SH-SY5Y (cell line): ENCODE measurements at regions not wholly inside any gene's neighbourhood (a gene's known extent, or its start where the extent isn't known, plus 50 kb on each side); places are given as distances from the start of the nearest gene placed in this dataset.

Experiments
- GATA2 ChIP-seq: IDR thresholded peaks from 2 replicates; pipeline ENCODE4 v1.6.1; 2011; ENCODE audit warnings: mild to moderate bottlenecking, low read depth, low read length
- GATA3 ChIP-seq: IDR thresholded peaks from 2 replicates; pipeline ENCODE4 v1.6.1; 2011; ENCODE audit warnings: low read depth, mild to moderate bottlenecking, low read length, moderate library complexity

DNA sequence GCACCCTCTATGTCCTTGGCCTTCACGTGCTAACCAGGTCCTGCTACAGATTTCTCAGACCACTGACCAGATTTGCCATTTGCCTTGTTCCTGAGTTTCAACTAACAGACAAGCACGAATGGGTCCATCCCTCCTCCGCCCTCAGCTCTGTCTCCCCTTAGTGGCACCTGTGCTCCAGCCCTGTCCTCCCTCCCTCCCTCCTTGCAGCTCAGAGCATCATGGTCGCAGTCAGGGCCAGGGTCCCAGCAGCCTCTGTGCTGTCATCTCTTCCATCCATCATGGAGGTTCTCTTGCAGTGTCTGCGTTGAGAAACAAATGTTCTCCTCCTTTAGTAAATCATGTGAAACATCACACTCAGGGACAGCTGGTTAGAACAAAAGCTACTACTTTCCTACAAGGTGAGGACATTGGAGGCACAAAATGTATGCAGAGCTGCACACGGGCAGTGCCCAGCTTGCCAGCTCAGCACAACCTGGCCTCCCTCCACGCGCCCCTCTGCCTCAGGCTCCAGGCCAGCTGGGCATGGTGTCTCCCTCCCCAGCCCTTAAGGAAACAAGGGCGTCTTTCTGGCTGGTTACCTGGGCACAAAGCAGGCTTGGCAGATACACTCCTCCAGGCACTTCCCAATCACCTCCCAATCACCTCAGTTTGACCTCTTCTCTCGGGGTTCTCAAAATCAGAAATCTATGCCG, 79.5 kb upstream of the ATP6AP2 start:
- TF ChIP-seq GATA2 (no peak), GATA3 (no peak)

DNA sequence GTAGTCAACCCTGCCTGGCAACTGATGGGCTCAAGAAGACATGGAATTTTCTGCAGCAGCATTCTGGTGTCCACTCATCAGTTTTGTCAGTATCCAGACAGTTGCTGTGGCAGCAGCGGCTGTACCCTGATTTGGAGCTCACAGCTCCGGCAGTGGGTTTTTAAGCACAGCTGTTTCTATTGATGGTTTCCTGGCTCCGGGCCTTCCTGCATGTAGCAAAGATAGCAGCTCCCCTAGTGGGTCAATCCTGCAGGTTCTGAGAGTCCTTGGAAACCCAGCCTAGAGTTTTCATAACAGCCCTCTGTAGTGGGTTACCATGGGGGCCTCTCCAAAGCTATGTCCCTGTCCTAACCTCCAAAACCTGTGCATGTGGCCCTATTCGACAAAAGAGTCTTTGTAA, 84.0 kb upstream of the ATP6AP2 start:
- TF ChIP-seq GATA3 (no peak), GATA2 (no peak)

DNA sequence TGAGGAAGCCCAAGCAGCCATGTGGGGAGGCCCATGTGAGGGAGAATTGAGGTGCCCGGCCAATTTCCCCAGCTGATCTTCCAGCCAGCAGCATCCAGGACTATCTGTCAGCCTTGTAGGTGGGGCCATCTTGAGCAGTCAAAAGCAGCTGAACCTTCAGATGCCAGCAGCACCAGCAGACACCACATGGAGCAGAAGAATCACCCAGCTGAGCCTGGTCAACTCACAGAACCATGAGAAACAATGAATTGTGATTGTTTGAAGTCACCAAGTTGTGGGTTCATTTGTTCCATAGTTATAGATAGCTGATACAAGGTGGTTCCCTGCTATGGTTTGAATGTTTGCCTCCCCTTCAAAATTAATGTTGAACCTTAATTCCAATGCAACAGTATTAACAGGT, 85.1 kb upstream of the ATP6AP2 start:
- TF ChIP-seq GATA2 (no peak), GATA3 (no peak)

DNA sequence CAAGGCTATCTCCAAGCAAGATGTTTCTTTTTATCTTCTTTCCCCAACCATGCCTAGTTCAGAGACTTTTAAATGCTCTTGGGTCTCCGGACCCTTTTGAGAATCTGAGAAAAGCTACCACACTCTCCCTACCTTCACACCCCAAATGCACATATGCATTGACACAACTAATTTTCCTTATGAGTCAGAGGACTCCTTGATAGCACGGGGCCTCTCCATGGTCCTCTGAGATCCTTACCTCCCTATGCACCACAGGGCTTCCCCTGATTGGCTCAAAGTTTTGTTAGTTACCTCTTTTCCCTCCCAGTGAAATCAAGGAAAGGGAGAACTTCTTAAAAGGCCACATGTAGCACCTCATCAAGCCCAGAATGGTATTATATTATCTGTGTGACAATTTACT, 86.8 kb upstream of the ATP6AP2 start:
- no peak for TF ChIP-seq GATA3

DNA sequence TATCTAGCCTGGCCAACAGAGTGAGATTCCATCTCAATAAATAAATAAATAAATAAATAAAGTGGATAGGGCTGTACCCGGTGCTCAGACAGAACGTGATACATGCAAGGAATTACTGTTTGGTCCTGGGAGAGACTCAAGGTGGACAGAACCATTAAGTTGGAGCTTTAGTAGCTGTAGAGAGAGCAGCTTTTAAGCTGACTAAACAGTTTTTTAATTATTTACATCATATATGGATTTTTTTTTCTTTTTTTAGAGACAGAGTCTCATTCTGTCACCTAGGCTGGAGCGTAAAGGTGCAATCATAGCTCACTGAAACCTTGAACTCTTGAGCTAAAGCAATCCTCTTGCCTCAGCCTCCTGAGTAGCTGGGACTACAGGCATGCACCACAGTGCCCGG, 92.5 kb upstream of the ATP6AP2 start:
- no peak for TF ChIP-seq GATA3
- TF ChIP-seq GATA2 = no peak

DNA sequence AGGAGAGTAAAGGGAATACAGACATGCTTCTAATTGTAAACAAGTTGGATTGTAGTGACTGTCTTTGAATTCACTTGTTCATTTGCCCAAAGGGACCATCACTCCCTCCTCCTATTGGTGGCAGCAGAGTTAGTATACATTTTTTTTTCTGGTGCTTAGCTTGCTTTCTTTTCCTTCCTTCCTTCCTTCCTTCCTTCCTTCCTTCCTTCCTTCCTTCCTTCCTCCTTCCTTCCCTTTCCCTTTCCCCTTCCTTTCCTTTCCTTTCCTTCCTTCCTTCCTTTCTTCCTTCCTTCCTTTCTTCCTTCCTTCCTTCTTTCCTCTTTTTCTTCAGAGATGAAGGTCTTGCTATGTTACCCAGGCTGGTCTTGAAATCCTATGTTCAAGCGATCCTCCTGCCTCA, 94.8 kb upstream of the ATP6AP2 start:
- TF ChIP-seq GATA2 (no peak), GATA3 (no peak)

DNA sequence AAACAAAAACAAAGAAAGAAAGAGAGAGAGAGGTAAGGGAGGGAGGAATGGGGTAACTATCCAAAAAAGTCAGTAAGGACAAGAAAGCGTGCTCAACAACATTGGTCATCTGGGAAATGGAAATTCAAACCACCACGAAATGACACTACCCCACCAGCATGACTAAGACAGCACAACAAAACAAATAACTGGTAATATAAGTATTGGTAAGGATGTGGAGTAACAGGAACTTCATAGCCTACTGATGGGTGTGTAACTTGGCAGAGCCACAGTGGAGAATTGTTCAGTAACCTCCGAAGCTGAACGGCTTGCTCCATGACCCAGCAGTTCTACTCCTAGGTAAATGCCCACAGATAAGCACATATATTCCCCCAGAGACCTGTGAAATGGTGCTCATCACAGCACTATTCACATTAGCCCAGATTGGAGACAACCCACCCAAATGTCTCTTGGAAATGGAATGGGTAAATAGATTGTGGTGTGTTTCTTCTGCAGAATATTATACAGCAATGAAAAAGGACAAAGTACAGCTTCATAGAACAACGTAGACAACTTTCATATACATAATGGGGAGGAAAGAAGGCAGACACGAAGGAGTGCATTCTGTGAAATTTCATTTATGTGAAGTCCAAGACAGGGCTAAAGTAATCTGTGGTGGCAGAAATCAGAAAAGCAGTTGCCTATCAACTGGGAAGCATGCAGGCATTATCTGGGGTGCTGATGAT, 95.5 kb upstream of the ATP6AP2 start:
- no peak for TF ChIP-seq GATA2
- no peak for TF ChIP-seq GATA3

DNA sequence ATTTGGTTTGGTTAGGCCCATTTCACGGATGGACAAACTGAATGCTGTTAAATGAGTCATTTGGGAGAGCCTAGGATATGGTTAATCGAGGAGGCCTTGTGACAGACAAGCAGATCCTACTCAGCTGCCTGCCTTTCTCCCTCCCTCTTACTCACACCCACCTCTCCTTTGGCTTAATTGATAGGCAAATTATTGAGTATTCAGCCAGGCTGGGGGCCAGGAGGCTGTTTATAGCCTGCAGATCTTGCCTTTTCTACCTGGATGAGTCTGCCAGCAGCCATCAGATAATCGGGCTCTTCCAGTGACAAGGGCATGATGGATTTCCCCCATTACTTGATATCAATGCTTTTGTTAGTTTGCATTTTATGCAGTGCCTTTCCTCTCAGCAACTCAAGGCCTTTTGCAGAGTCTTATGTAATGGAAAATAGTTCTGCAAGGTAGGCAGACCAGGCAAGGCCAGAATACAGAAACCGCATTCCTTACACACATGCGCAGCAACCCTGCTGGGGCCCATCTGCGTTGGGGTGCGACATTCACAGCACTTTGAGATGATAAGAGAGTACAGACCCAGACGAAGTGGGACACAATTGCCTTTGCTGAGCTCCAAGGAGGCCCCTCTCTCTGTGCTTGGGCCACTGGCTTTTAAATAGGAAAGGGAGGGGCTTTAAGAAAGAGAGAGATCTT, 96.2 kb upstream of the ATP6AP2 start:
- TF ChIP-seq GATA2 = no peak
- TF ChIP-seq GATA3 = no peak

DNA sequence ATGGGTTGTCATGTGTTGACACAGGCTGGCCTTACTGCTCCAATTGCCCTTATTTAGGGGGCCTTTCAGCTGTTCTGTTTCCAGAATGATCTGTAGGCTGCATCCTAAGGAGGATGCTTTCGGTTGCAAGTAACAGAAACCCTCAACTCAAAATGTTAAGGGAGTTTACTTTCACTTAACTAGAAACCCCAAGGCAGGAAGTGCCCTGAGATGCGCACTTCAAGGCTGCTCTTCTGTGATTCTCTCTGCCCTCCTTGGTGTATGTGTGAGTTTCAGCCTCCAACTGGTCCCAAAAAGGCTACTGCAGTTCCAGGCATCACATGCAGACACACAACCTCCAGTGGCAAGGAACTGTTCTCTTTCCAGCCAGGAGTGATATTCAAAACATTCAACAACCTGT, 97.3 kb upstream of the ATP6AP2 start:
- TF ChIP-seq GATA3 (no peak), GATA2 (no peak)

DNA sequence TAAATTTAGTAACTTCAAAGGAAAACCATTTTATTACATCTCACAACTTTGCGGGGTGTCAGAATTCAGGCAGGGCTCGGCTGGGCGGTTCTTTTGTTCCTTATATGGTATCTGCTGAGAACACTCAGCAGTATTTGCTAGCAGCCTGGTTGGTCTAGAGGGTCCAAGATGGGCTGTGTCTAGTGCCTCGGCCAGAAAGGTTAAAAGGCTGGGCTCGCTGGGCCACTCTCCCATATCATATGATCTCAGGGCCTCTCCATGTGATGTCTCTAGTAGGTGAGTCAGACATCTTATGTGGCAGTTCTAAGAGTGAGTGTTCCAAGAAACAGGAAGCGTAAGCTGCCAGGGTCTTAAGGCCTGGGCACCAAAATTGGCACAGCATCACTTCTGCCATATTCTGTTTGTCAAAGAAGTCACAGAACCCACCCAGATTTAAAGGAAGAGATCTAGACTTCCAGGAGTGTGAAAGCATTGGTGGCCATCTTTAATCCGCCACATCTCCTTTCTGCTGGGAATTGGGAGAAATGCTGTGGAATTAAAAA, 100.9 kb upstream of the ATP6AP2 start:
- TF ChIP-seq GATA3 = no peak

DNA sequence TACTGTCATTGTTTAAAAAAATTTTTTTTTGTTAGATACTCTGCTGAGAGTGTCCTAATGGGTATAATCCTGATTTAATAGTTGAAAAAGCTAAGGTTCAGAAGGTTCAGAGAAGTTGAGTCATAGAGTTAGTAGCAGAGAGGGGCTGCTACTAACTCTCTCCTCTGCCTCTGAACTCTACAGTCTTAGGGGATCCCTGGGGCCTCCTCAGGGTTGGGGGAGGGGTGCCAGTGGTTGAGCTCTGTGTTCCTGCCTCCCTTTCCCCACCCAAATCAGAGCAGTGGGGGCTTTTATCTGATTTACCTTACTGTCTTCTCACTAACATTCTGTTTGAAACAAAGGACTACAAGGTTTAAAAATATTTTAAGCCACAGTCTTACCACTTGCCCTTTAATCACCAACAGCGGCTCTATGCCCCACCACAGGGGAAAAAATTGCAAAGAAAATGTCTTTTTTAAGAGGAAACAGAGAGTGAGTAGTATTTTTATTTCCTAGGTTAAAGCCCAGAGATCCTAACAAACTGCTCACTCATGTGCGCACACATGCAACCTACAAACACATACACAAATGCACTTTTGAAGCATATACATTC, 102.2 kb upstream of the ATP6AP2 start:
- TF ChIP-seq GATA2 = no peak
- no peak for TF ChIP-seq GATA3

DNA sequence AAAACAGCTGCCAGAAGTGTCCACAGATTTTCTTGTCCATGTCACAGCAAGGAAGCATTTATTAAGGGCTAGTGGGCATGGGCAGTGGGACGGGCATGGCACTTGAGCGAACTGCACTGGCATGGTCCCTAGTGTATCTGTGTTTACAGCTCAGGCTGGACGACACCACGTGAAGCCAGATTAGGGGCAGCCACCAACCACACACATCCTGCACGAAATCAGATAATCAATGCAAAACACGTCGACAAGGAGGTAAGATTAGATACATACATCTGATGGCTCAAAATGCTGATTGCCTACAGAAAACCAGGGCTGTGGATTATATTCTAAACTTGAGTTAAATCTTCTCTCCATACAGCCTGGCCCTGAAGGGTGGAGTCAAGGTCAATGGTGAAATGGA, 103.8 kb upstream of the ATP6AP2 start:
- TF ChIP-seq GATA3 (no peak), GATA2 (no peak)

DNA sequence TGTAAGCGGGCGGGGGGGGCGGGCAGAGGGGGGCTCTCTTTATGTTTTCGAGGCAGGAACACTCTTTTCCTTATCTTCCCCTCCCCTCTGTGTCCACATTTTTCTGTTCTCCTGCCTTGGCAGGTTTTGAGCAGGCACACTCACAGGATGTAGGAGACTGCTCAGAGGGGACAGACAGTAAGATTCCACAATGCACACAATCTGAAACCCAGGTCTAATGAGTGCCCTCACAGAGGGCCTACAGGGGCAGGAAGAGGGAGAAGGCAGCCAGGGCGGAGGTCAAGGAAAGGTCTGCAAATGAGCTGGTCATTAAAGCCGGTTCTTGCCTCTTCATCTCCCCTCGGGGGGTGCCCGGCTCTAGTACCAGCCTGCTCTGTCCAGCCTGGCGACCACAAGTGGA, 106.1 kb upstream of the ATP6AP2 start:
- TF ChIP-seq GATA2 (no peak), GATA3 (no peak)

DNA sequence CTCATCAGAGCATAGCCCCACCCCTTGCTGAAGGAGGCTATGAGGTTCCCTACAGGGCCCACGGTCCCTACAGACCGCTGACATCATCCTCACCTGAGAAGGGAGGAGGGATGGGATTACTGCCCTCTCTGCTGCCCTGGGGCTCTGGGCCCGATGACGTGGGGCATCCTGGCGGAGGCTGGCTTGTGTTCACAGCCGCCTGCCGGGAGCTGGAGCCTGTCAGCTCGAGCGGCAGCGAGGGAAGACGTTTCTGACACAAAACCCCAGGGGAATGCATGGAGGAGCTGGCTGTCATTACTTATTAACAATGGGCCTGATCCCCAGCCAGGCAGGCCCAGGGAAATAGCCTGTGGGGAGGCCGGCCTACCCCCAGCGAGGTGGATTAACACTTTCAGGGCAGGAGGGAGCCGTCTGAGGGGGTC, 106.6 kb upstream of the ATP6AP2 start:
- TF ChIP-seq GATA2 = no peak
- TF ChIP-seq GATA3 = no peak

DNA sequence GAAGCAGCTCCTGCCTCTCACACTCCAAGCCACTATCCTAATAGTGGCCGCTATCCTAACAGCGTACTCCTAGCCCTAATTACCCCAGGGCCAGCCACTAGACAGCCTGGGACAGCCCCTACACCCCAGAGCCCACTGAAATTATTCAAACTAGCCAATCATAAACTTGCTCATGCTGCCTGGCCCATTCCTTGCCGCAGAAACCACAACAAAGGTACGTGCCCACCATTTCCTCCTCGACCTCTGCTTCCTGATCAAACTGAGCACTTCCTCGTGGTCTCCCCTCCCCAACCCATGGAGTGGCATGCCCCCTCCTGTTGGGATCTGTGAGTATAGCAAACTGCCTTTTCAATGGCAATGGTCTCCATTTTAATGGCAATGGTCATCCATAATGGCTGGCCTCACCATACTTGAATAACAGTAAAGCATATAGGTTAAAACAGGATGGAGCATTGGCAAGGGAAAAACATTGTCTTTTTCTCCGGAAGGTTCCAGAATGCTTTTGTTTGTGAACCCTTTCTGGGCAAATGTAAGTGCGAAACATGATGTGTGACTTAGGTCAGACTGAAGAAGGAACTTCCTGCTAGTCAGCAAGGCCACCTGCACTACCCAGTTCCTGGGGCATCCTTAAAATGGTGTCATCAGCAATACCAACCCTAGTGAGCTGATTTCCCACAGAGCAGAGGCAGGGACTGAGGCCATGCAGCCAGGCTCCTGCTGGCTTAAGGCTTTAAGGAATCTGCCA, 107.1 kb upstream of the ATP6AP2 start:
- TF ChIP-seq GATA2 (no peak), GATA3 (no peak)
